T-helper 2 cell treated with Interferon-gamma antibody and Interleukin-4, amounts not matched to agents 5 μg/mL and 100 μg/mL, for 36 hours (primary cell): ENCODE measurements at regions not wholly inside any gene's neighbourhood (a gene's known extent, or its start where the extent isn't known, plus 50 kb on each side); places are given as distances from the start of the nearest gene placed in this dataset.
"Not testable (repeated sequence)": the region's sequence is repeated elsewhere in the genome, so short reads cannot be mapped to it uniquely, and the experiment has no call there.

ENCODE experiments used
- DNase-seq: peaks from one replicate; pipeline ENCODE4 v3.0.0; 2021; ENCODE audit warnings: low spot score
- H3K27ac Mint-ChIP-seq: one replicate; pipeline ENCODE4 v1.8.0; 2021; ENCODE audit warnings: mild to moderate bottlenecking, mixed read lengths
- H3K27me3 Mint-ChIP-seq: one replicate; pipeline ENCODE4 v1.8.0; 2021; ENCODE audit warnings: low read depth, mixed read lengths
- H3K36me3 Mint-ChIP-seq: one replicate; pipeline ENCODE4 v1.8.0; 2021; ENCODE audit warnings: low read depth, mixed read lengths
- H3K4me1 Mint-ChIP-seq: one replicate; pipeline ENCODE4 v1.8.0; 2021; ENCODE audit warnings: low read depth, mixed read lengths
- H3K4me3 Mint-ChIP-seq: one replicate; pipeline ENCODE4 v1.8.0; 2022; ENCODE audit warnings: mild to moderate bottlenecking, moderate library complexity, mixed read lengths
- H3K9me3 Mint-ChIP-seq: one replicate; pipeline ENCODE4 v1.8.0; 2021; ENCODE audit warnings: mixed read lengths

- no peak overlapping the region for H3K27ac Mint-ChIP-seq
- no peak for DNase-seq
Measured at GRCh38 chr12:82300611-82301010, 57.6 kb downstream of the CCDC59 start.

GRCh38 chr12:82299319-82300025, 58.7 kb downstream of the CCDC59 start:
- H3K4me3 Mint-ChIP-seq, result no peak overlapping the region
- no peak overlapping the region for H3K27ac Mint-ChIP-seq
- H3K36me3 Mint-ChIP-seq, result no peaks in the 10 kb centered on the region
- no peaks in the 10 kb centered on the region for H3K27me3 Mint-ChIP-seq
- DNase-seq, result no peak
- no peaks in the 10 kb centered on the region for H3K4me1 Mint-ChIP-seq
- no peaks in the 10 kb centered on the region for H3K9me3 Mint-ChIP-seq

More at GRCh38 chr12:82300611-82301010, 57.6 kb downstream of the CCDC59 start:
- no peaks in the 10 kb centered on the region for H3K36me3 Mint-ChIP-seq
- no peaks in the 10 kb centered on the region for H3K27me3 Mint-ChIP-seq
- H3K4me3 Mint-ChIP-seq, result no peak overlapping the region
- no peaks in the 10 kb centered on the region for H3K9me3 Mint-ChIP-seq
- no peaks in the 10 kb centered on the region for H3K4me1 Mint-ChIP-seq

- H3K4me1 Mint-ChIP-seq, result no peaks in the 10 kb centered on the region
- H3K4me3 Mint-ChIP-seq, result no peak overlapping the region
- no peak for DNase-seq
- no peaks in the 10 kb centered on the region for H3K36me3 Mint-ChIP-seq
- H3K9me3 Mint-ChIP-seq, result no peaks in the 10 kb centered on the region
- H3K27ac Mint-ChIP-seq, result no peak overlapping the region
- no peaks in the 10 kb centered on the region for H3K27me3 Mint-ChIP-seq
Measured at GRCh38 chr12:82290415-82290814, 67.8 kb downstream of the CCDC59 start.

GRCh38 chr12:82281335-82281734, 76.9 kb downstream of the CCDC59 start:
- H3K9me3 Mint-ChIP-seq, H3K27ac Mint-ChIP-seq, H3K4me1 Mint-ChIP-seq, H3K36me3 Mint-ChIP-seq, H3K27me3 Mint-ChIP-seq, H3K4me3 Mint-ChIP-seq, DNase-seq: not testable (repeated sequence)

GRCh38 chr12:82279536-82280058, 78.6 kb downstream of the CCDC59 start:
- no peak for DNase-seq
- H3K27ac Mint-ChIP-seq, result no peak overlapping the region
- H3K4me3 Mint-ChIP-seq, result no peak overlapping the region

GRCh38 chr12:82277582-82277981, 80.6 kb downstream of the CCDC59 start:
- Mint-ChIP-seq H3K27ac (no peak overlapping the region), H3K9me3 (peaks cover 6% of the 10 kb centered on the region), H3K36me3 (no peaks in the 10 kb centered on the region), H3K27me3 (no peaks in the 10 kb centered on the region), H3K4me3 (no peak overlapping the region), H3K4me1 (no peaks in the 10 kb centered on the region)
- no peak for DNase-seq

More at GRCh38 chr12:82279536-82280058, 78.6 kb downstream of the CCDC59 start:
- Mint-ChIP-seq H3K27me3 (no peaks in the 10 kb centered on the region), H3K36me3 (no peaks in the 10 kb centered on the region), H3K9me3 (peaks cover 6% of the 10 kb centered on the region), H3K4me1 (no peaks in the 10 kb centered on the region)

GRCh38 chr12:82242729-82243128, 115.5 kb downstream of the CCDC59 start:
- H3K36me3 Mint-ChIP-seq, result no peaks in the 10 kb centered on the region
- no peaks in the 10 kb centered on the region for H3K9me3 Mint-ChIP-seq
- H3K4me1 Mint-ChIP-seq, result no peaks in the 10 kb centered on the region

GRCh38 chr12:82225871-82226270, 132.3 kb downstream of the CCDC59 start:
- no peak overlapping the region for H3K27ac Mint-ChIP-seq
- no peak overlapping the region for H3K4me3 Mint-ChIP-seq
- H3K27me3 Mint-ChIP-seq, result no peaks in the 10 kb centered on the region
- no peaks in the 10 kb centered on the region for H3K4me1 Mint-ChIP-seq
- DNase-seq, result no peak
- H3K36me3 Mint-ChIP-seq, result no peaks in the 10 kb centered on the region
- H3K9me3 Mint-ChIP-seq, result no peaks in the 10 kb centered on the region

More at GRCh38 chr12:82242729-82243128, 115.5 kb downstream of the CCDC59 start:
- Mint-ChIP-seq H3K4me3 (no peak overlapping the region), H3K27ac (no peak overlapping the region), H3K27me3 (no peaks in the 10 kb centered on the region)
- no peak for DNase-seq

- Mint-ChIP-seq H3K4me3 (no peak overlapping the region), H3K27ac (no peak overlapping the region), H3K36me3 (no peaks in the 10 kb centered on the region), H3K4me1 (no peaks in the 10 kb centered on the region), H3K9me3 (no peaks in the 10 kb centered on the region), H3K27me3 (no peaks in the 10 kb centered on the region)
- no peak for DNase-seq
Measured at GRCh38 chr12:82223426-82223825, 134.8 kb downstream of the CCDC59 start.

- no peak overlapping the region for H3K4me3 Mint-ChIP-seq
- DNase-seq, result no peak
- no peaks in the 10 kb centered on the region for H3K27me3 Mint-ChIP-seq
- no peaks in the 10 kb centered on the region for H3K4me1 Mint-ChIP-seq
- H3K9me3 Mint-ChIP-seq, result peaks cover 3% of the 10 kb centered on the region
- H3K36me3 Mint-ChIP-seq, result no peaks in the 10 kb centered on the region
- H3K27ac Mint-ChIP-seq, result no peak overlapping the region
Measured at GRCh38 chr12:82216475-82216874, 141.7 kb downstream of the CCDC59 start.

GRCh38 chr12:82213761-82214160, 144.4 kb downstream of the CCDC59 start:
- no peak overlapping the region for H3K4me3 Mint-ChIP-seq

GRCh38 chr12:82210882-82211281, 147.3 kb downstream of the CCDC59 start:
- Mint-ChIP-seq H3K4me1 (no peaks in the 10 kb centered on the region), H3K4me3 (no peak overlapping the region), H3K27ac (no peak overlapping the region), H3K27me3 (no peaks in the 10 kb centered on the region), H3K9me3 (peaks cover 9% of the 10 kb centered on the region), H3K36me3 (no peaks in the 10 kb centered on the region)
- no peak for DNase-seq

More at GRCh38 chr12:82213761-82214160, 144.4 kb downstream of the CCDC59 start:
- H3K27ac Mint-ChIP-seq, result no peak overlapping the region
- no peaks in the 10 kb centered on the region for H3K27me3 Mint-ChIP-seq
- no peak for DNase-seq
- no peaks in the 10 kb centered on the region for H3K36me3 Mint-ChIP-seq
- no peaks in the 10 kb centered on the region for H3K4me1 Mint-ChIP-seq
- H3K9me3 Mint-ChIP-seq, result peaks cover 9% of the 10 kb centered on the region

- Mint-ChIP-seq H3K4me1 (no peaks in the 10 kb centered on the region), H3K27ac (no peak overlapping the region), H3K36me3 (no peaks in the 10 kb centered on the region), H3K4me3 (no peak overlapping the region), H3K9me3 (peaks cover 14% of the 10 kb centered on the region), H3K27me3 (no peaks in the 10 kb centered on the region)
- DNase-seq, result no peak
Measured at GRCh38 chr12:82209533-82209932, 148.7 kb downstream of the CCDC59 start.

- H3K27me3 Mint-ChIP-seq, result no peaks in the 10 kb centered on the region
- DNase-seq, result no peak
- H3K36me3 Mint-ChIP-seq, result no peaks in the 10 kb centered on the region
- no peak overlapping the region for H3K4me3 Mint-ChIP-seq
- H3K4me1 Mint-ChIP-seq, result no peaks in the 10 kb centered on the region
- peaks cover 14% of the 10 kb centered on the region for H3K9me3 Mint-ChIP-seq
- no peak overlapping the region for H3K27ac Mint-ChIP-seq
Measured at GRCh38 chr12:82207556-82207955, 150.6 kb downstream of the CCDC59 start.

GRCh38 chr12:82203086-82203485, 155.1 kb downstream of the CCDC59 start:
- Mint-ChIP-seq H3K36me3 (no peaks in the 10 kb centered on the region), H3K27me3 (no peaks in the 10 kb centered on the region), H3K9me3 (peaks cover 5% of the 10 kb centered on the region), H3K27ac (no peak overlapping the region), H3K4me3 (no peak overlapping the region), H3K4me1 (no peaks in the 10 kb centered on the region)
- DNase-seq, result no peak
